Limb (tissue), 2 donors: ENCODE measurements at regions not wholly inside any gene's neighbourhood (a gene's known extent, or its start where the extent isn't known, plus 50 kb on each side); places are given as distances from the start of the nearest gene placed in this dataset.

Source experiments
- DNase-seq, 2 donors: peaks; one replicate each; pipeline ENCODE4 v3.0.0-alpha.2; 2016; ENCODE audit errors: extremely low spot score in 2 of 2

GRCh38 chr9:108553111-108553635, 302.6 kb downstream of the ACTL7B start:
- no peak for DNase-seq

- no peak for DNase-seq
Observed at GRCh38 chr9:108552459-108553040, 303.2 kb downstream of the ACTL7B start.

GRCh38 chr9:108551030-108551841, 304.6 kb downstream of the ACTL7B start:
- no peak for DNase-seq

- DNase-seq = no peak
Observed at GRCh38 chr9:108550106-108550505, 305.7 kb downstream of the ACTL7B start.

GRCh38 chr9:108549184-108549583, 306.6 kb downstream of the ACTL7B start:
- DNase-seq = no peak

GRCh38 chr9:108547411-108548135, 308.2 kb downstream of the ACTL7B start:
- no peak for DNase-seq

GRCh38 chr9:108546215-108546614, 309.6 kb downstream of the ACTL7B start:
- no peak for DNase-seq

GRCh38 chr9:108545436-108545835, 310.4 kb downstream of the ACTL7B start:
- no peak for DNase-seq

- no peak for DNase-seq
Observed at GRCh38 chr9:108544866-108545265, 310.9 kb downstream of the ACTL7B start.

GRCh38 chr9:108543251-108543778, 312.5 kb downstream of the ACTL7B start:
- no peak for DNase-seq

- no peak for DNase-seq
Observed at GRCh38 chr9:108537756-108538155, 318.0 kb downstream of the ACTL7B start.

- DNase-seq = no peak
Observed at GRCh38 chr9:108536836-108537601, 318.8 kb downstream of the ACTL7B start.

GRCh38 chr9:108535526-108535925, 320.3 kb downstream of the ACTL7B start:
- DNase-seq = no peak

GRCh38 chr9:108534741-108535140, 321.0 kb downstream of the ACTL7B start:
- no peak for DNase-seq

- no peak for DNase-seq
Observed at GRCh38 chr9:108530141-108530540, 325.6 kb downstream of the ACTL7B start.

GRCh38 chr9:108528231-108528630, 327.6 kb downstream of the ACTL7B start:
- no peak for DNase-seq

GRCh38 chr9:108526518-108526917, 329.3 kb downstream of the ACTL7B start:
- no peak for DNase-seq

GRCh38 chr9:108525186-108525585, 330.6 kb downstream of the ACTL7B start:
- no peak for DNase-seq

GRCh38 chr9:108521063-108521590, 334.7 kb downstream of the ACTL7B start:
- no peak for DNase-seq

GRCh38 chr9:108519437-108519836, 336.3 kb downstream of the ACTL7B start:
- no peak for DNase-seq
